ENCODE measurements at regions not wholly inside any gene's neighbourhood (a gene's known extent, or its start where the extent isn't known, plus 50 kb on each side); places are given as distances from the start of the nearest gene placed in this dataset.

DNA sequence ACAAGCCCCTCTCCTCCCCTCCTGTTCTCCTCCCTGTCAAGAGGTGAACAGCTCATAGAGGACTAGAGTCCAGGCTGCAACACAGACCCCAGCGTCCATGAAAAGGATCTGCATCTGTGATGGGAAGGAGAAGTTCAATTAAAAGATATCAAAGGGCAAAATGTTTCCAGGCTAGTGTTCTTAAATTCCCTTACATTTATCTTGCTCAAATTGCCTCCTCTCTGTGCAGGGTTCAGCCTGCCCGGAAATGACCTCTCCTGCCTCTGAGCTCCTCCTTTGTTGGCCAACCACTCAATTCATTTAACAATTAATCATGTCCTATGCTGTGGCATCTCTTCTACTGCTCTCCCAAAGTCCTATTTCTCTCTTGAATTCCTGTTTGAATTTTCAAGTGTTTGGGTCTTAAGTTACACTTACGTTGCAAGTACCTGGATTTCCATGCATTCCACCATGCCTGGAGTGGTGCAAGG is 105.3 kb downstream of the TSN start:
- DNase-seq, result no peak

DNA sequence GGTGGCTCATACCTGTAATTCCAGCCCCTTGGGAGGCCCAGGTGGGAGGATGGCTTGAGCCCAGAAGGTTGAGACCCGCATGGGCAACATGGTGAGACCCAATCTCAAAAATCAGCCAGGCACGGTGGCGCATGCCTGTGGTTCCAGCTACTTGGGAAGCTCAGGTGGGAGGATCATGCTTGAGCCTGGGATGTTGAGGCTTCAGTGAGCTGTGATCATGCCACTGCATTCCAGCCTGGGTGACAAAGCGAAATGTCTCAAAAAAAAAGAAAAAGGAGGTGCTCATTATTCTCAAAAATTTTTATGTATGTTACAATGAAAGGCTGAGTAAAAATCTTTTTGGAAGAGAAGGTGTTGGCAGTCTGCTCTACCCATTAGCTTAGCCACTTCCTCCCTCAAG is 106.8 kb downstream of the TSN start:
- no peak for DNase-seq

DNA sequence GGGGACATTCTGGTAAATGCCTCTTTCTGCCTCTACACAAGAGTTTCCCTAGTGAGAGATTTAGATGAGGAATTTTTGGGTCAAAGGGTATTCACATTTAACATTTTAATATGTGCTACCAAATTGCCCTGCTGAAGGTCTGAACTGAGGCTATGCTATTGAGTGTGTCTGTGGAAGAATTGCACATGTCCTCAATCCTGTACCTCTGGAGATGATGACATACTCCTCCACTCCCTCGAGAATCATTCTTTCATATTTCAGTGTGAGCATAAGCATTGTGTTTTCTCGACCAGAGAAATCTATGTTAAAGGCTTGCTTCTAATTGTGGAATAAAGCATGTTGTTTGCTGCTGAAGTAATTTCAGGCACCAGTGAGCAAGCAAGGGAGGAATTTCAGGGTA is 110.5 kb downstream of the TSN start:
- no peak for DNase-seq

DNA sequence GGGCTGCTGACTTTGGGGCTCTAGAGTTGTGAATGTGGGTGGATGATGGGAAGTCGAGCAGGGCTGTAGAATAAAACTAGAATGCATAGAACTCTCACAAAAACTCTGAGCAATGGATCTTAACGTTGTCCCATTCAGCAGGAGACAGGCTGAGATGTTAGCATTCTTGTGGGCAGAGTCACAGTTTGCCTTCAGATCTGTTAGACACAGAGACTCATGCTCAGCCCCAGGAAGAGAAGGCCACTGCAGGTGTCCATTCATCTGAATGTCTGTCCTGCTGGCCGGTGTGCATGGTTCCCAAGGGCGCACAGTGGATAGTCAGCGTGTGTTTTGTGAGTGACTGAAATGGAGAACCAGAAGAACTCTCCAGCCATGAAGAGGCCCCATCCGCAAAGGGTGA is 111.3 kb downstream of the TSN start:
- no peak for DNase-seq

DNA sequence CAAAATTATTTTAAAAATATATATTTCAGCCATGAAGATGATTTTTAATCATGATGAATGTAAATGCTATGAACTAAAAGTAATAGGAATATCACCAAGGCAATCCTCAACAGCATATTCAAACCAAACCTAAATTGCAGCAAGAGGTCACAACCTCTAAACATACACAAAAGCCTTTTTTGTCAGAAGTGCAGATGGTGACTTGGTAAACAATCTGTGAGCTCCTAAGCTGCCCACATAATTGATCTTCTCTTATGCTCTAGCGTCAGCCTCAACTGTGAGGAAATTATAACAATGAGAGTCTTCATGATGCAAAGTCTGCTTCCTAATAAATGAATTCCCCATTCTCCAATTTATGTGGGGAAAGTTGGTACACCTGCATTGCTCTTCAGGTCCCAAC is 113.2 kb downstream of the TSN start:
- DNase-seq, result no peak

DNA sequence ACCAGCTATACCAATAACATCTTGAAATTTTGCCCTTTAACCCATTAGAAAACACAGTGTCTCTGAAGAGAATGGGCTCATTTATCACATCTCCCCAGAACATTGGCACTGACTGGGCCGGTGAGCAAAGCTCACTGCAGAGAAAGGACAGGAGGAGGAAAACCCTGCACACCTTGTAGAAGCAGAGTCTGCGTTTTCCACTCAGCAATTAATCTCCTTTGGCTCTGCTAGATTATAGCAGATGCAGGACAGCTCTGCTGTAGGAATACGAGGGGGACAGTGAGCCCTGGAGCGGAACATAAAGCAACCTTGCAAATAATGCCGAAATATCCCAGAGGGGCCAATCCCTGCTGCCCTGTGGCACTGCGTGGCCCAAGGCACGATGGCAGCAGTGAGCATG is 113.9 kb downstream of the TSN start:
- DNase-seq, result no peak

DNA sequence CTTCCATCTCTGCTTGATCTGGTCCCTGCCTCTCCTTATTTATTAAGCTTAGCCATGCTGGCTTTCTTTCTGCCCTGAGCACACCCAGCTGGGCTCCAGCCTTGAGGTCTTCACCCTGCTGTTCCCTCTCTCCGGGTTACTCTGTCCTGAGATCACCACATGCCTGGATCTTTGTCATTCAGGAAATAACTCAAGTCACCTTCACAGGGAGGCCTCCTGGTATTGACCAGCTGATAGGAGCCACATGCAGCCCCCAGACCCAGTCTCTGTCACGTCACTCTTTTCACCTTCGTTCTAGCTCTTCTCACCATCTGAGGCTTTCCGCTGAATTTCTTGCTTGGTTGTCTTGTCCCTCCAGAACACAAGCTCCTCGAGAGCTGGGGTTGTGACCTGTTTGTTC is 114.4 kb downstream of the TSN start:
- DNase-seq, result no peak

DNA sequence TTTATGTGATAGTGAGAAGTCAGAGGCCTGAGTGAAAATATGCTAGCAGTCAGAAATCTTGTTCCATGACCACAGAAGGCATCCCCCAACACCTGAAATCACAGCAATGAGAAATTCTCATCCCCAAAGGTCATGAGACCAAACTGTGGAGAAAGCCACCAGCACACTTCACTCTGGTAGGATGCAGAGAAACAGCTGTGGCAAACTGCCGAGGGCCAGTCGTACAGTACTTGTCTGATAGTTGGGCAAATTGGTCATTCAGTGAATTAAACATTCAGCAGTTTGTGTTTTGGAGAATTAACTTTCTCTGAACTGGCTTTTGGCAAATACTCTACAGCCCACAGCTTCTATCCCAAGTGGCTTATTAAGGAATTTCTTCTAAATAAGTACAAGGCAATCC is 117.2 kb downstream of the TSN start:
- DNase-seq, result no peak

DNA sequence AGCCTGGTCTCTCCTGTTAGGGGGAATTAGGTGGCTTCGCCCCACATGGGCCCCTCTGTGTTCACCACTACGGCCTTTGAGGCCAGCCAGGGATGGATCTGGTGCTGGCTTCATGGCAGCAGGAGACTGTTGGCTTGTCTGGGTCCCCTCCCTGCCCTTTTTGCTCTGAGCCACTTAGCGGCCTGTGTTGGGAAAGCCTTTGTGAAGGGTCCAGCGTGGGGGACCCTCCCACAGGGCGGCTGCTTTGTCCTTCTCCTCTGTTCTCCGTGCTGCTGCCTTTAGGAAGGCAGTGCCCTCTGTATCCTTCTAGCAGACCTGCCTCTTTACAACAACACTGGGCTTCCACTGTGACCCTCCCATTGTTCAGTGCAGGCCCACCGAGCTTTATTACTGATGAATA is 118.4 kb downstream of the TSN start:
- no peak for DNase-seq

DNA sequence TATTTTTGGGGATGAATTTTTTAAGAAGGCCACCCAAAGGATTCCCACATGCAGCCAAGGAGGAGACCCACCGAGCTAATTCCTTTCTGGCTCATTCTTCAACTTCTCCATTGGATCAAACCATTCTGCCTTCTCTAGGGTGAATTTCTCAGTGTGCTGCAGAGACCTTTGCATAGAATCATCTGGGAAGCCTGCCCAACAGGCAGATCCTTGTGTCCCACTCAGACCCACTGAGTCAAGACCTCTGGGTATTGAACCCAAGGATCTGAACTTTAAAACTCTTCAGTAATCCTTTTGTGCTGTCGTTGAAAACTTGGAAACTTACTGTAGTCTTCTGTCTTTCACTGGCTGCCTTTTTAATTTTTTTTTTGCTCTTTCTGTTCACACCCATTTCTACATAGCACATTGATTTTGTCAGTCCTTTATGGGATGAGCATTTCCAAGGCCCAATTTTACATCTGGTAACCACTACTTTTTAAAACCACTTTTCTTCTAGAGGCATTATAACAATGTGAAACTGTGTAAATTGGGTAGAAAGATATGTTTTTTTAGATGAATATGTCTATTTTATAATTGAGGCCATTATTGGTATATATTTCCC is 120.2 kb downstream of the TSN start:
- DNase-seq, result no peak

DNA sequence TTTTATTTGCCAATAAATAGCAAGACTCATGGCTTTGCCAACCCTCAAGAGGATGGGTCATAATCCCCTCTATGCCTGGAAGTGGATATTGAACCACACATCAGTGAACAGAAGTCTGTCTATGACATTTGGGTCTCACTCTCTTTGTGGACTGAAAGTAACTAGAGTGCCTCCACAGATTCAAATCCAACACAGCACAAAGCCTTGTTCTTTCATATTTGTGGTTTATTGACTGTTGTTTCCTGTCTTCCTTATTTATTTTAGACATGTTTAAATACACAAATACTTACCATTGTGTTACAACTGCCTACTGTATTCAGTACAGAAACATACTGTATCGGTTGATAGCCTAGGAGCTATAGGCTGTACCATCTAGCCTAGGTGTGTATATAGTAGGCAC is 121.9 kb downstream of the TSN start:
- DNase-seq, result no peak

DNA sequence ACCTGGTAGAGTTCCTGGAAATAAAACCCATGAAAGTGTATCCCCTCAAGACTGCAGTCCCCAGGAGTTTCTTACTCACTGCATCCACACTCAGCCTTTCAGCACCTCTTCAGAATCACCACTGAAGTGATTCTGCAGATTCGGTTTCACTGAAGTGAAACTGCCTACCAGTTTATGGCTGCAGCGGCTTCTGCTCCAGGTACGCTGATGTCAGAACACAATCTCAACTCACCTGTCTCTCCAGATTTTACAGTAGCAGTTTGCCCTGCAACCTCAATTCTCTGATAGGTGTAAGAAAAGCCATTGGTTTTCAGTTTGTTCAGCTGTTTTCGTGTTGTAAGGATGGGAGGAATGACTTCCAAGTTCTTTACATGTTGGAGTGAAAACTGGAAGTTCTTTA is 124.8 kb downstream of the TSN start:
- DNase-seq, result no peak

DNA sequence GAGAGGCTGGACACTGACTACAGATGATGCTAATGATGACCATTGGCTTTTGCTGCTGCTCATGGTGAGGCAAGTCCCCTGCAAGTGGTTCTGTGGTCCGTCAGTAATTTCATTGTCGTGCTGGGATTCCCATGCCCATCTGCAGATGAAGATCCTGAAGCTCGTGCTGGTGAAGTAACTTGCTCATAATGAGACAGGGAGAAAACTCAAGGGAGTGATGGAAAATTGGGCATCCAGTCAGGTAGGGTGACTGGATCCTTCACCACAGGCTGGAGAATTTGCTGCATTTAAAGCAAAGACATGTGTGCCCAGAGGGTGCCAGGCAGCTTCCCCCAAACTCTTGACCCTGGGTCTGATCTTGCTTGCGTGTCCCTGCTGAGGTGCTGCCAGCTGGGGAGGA is 125.6 kb downstream of the TSN start:
- no peak for DNase-seq

DNA sequence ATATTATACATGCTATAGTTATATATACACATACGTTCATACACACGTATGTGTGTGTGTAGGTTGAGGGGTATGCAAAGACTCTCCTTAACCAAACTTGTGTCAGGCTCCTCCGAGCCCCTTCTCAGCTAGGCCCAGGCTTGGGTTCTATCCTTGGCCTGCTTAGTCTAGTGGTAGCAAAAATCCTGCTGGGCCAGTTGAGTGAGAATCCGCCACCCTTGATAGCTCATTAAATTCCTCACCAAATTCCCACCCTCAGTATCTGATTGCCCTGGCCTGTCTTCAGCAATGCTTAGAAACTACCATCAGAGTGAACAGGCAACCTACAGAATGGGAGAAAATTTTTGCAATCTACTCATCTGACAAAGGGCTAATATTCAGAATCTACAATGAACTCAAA is 126.5 kb downstream of the TSN start:
- DNase-seq, result no peak

DNA sequence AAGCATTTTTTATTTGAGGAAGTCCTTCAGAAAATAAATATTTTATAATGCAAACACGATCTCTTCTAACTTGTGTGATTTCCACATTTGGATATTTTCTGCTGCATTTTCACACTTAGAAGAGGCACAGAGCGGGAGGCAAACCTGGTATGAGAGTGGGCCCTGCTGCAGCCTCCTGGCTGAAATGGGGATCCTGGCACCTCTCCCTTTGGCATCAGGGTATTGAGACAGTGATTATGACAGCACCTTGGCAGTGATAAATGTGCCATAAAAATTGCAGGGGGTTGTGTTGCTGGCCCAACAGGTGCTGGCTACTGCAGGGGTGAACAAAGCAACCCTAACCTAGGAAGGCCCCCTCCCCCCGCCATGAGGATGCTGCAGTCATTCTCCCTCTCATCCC is 128.6 kb downstream of the TSN start:
- DNase-seq, result no peak

DNA sequence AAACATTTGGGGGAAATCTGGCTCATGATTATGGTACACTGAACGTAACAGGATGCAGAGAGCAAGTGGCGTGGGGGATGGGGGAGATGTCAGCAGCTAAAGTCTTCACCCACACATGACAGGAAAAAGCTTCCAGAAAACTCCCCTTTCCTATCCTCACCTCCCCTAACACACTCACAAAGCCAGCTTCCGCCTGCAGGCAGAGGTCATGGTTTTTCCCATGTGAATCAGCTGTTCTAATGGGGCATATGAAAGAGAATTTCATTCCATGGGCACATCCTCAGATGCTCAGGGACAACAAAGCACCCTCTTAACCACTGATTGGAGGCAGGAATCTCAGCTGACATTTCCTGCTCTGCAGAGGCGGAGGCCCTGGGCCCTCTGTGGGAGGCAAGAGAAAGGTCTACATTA is 129.1 kb downstream of the TSN start:
- peak; percentile 83 for DNase-seq

DNA sequence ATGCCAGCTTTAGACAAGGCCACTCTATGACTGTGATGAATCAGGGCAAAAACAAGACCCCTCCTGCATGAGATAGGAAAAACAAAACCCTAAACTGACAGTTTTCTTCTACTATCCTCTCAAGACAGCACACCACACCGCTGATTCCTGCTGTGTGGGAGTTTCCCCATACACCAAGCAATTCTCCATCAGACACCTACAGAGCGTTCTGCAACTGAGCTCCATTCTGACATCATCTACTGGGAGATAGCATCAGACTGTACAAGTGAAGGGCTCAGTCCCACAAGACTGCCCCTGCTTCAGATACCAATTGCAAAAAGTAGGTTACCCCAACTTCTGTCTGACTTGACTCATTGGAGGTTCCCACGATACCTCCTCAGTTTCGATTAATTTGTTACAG is 130.6 kb downstream of the TSN start:
- no peak for DNase-seq

DNA sequence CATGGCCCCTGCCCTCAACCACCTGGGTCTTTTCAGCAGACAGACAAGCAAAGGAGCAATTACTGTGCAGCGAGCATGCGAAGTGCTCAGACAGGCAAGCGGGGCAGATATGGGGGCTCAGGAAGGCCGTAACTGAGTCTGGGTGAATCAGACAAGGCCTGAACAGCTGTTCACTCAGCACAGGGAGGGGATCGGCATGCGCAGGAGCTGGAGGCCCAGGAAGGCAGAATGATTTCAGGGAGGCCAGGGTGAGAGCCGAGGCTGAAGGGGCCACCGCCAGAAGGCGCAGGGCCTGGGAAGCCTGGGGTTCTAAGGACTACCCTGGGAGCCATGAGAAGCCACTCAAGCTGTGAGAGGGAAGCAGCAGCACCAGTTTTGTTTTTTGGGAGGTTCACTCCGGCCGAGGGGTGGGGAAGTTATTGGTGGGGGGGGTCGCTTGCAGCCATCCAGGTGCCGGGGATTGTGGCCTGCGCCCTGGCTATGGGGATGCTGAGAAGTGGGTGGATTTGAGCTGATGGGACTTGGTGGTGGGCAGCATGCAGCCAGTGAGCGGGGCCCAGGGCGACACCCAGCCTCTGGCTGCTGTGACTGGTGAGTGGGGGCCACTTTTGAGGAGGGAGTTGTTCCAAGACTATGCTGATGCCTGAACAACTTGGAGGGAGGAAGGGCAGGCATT is 132.2 kb downstream of the TSN start:
- DNase-seq, result no peak

DNA sequence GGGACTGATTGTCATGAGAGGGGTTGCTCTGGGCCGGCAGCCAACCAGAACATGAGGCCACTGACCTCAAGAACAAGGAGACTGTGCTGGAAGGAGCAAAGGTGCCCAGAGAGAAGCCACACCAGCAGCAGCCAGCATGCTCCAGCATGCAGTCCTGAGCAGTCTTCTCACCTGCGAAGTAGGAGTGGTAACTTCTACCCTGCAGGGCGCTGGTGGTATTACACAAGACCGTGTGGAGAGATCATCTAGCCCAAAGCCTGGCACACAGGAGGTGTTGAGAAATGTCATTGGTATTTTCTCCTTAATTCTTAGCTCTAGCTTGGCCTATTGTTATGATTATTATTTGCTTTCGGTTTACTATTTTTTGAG is 132.7 kb downstream of the TSN start:
- peak; percentile 23 for DNase-seq

DNA sequence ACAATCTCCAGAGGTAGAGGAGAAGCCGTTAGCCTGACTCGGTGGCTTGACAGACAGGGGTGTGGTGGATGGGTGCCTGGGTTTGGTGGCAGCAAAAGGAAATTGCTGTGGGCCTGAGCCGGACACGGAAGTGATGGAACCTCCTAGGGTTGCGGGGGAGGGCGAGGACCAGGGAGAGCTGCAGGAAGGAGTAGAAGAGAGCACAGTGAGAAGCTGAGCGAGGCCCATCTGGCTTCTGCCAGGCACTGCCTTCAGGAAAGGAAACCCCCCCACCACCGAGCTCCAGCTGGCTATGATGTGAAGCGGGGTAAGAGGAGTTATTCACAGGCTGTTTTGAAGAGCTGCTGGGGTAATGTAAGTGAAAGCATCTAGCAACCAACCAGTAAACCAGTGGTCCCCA is 134.6 kb downstream of the TSN start:
- DNase-seq, result peak; percentile 13

DNA sequence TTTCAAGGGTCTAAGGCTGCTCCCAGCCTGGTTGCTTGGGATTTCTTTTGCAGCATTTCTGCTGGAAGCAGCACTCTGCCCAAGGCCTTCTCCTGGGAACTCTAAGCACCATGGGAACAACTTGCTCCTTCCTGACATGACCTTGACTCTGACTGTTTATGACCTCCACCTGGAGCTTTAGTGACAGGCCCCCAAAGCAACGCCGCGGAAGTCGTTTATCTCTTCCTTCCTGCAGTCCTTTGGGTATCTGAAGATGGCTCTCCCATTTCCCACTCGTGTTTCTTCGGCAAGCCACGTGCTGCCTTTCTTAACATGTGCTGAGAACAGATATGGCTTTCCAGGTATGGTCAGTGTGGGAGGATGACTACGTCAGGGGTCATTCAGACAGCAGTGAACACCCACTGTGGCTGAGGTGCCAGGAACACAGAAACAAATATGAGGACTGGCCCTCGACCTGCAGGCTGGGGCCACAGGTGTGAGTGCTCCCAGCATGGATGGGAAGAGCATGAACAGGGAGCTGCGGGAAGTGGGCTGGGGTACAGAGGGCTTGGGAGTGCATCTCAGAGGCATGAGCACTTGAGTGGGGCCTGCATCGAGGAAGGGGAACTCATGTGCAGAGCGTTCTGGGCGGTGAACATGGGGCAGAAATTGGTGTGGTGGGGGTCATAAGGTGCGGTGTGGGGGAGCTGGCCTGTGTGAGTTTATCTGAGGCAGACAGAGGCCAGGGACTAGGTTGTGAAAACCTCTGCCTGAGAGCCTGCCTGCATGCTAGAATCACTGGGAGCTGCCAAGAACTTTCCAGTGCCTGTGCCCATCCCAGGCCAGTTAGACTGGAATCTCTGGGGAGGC is 140.5 kb downstream of the TSN start:
- DNase-seq, result no peak

DNA sequence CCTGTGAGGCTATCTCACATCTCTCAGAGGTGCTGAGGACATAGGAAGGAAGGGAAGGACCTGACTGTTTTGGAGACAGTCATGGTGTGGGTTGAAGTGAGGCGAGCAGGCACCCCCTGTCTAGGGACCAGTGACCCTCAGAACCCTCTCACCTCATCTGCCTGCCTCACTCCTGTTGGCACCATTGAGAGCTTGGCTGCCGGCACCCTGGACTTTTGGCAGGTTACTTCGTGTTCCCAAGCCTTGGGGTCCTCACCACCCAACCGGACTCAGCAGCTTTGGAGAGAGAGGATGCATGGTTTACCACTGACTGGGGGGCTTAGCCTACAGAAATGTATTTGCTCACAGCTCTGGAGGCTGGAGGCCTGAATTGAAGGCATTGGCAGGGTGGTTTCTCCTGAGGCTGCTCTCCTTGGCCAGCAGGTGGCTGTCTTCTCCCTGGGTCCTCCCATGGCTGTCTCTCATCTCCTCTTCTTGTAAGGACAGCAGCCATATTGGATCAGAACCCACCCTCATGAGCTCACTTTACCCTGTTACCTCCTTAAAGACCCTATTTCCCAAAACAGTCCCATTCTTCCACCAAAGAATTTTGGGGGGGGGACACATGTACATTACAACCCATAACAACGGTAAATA is 142.0 kb downstream of the TSN start:
- DNase-seq, result peak; percentile 70

DNA sequence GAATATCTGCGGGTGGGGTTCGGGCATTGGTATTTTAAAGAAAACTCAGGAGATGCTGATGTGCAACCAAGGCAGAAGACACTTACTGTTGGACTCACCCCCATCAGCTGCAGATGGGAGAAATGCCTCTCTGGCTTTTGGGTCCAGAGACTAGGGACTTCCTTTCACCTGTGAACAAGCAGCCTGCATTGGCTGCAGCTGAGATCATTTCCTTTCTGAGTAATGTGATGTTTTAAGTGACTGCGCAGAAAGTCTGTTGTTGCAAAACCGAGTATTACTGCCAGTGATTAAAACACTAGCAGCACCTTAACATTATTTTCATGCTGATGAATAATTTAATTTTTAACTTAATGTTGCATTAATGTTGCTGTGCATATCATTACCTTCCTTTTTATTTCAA is 143.0 kb downstream of the TSN start:
- DNase-seq, result peak; percentile 80

DNA sequence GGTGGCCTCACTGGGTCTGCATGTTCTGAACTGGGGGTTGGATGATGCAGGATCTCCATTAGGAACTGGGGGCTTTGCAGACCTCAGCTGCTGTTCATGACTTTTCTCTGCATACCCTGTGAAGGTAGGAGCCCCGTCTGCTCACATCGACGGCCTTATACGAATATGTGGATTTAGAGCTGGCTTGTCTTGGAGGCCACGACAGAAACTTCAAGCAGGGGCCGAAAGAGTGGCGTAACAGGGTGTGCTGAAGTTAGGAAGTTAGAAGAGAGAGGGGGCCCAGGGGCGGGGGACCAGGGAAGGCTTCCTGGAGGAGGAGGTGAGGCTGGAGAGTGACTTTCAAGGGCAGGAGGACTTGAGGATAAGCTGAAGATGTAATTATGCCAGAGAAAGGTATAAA is 144.9 kb downstream of the TSN start:
- no peak for DNase-seq
